ENCODE measurements at regions not wholly inside any gene's neighbourhood (a gene's known extent, or its start where the extent isn't known, plus 50 kb on each side); places are given as distances from the start of the nearest gene placed in this dataset.

DNA sequence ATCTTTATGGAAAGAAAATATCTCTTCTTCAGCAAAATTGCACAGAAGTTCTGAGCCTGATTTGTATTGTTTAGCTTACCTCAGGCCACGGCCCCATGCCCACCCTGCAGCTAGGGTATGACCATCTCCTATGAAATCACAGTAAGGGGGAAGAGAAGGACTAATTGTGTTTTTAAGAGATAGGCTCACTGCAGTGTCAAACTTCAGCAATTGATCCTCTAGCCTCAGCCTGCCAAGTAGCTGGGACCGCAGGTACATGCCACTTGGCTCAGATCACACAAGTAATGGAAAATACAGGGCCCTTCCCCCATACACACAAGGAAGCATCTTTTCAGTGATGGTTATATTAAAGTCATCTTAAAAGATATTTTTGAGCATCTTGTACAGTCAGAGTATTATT, 60.0 kb downstream of the DMAC1 start:
- H3K4me3 Mint-ChIP-seq: no peak overlapping the region
- Histone ChIP-seq H3K9me3 (ENCODE audit: control insufficient read depth, insufficient read depth, low read length) (no peaks in the 10 kb centered on the region), H3K36me3 (ENCODE audit: control insufficient read depth, insufficient read depth, low read length) (no peaks in the 10 kb centered on the region), H3K4me1 (ENCODE audit: control insufficient read depth, insufficient read depth, low read length) (no peaks in the 10 kb centered on the region), H3K27ac (ENCODE audit: low read length) (no peak overlapping the region), H3K4me3 (ENCODE audit: low read length) (no peak overlapping the region), H3K27me3 (ENCODE audit: control insufficient read depth, insufficient read depth, low read length) (no peaks in the 10 kb centered on the region)
- 87% methylated on average over 2 of the region's 2 CpGs for WGBS (ENCODE audit: insufficient coverage)
- no peaks in the 10 kb centered on the region for H3K36me3 Mint-ChIP-seq
- no peaks in the 10 kb centered on the region for H3K4me1 Mint-ChIP-seq
- ATAC-seq: no peak
- H3K27me3 Mint-ChIP-seq (ENCODE audit: low read depth in 2 of 2): peaks cover 3 to 7% of the 10 kb centered on the region in 2 donors
- no peaks in the 10 kb centered on the region for H3K9me3 Mint-ChIP-seq
- DNase-seq: no peak
- no peak overlapping the region for H3K27ac Mint-ChIP-seq
- TF ChIP-seq, protein P1, sequence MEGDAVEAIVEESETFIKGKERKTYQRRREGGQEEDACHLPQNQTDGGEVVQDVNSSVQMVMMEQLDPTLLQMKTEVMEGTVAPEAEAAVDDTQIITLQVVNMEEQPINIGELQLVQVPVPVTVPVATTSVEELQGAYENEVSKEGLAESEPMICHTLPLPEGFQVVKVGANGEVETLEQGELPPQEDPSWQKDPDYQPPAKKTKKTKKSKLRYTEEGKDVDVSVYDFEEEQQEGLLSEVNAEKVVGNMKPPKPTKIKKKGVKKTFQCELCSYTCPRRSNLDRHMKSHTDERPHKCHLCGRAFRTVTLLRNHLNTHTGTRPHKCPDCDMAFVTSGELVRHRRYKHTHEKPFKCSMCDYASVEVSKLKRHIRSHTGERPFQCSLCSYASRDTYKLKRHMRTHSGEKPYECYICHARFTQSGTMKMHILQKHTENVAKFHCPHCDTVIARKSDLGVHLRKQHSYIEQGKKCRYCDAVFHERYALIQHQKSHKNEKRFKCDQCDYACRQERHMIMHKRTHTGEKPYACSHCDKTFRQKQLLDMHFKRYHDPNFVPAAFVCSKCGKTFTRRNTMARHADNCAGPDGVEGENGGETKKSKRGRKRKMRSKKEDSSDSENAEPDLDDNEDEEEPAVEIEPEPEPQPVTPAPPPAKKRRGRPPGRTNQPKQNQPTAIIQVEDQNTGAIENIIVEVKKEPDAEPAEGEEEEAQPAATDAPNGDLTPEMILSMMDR (IDR thresholded peaks at IDR 0.05): no peak
- intact Hi-C loops (cut with micrococcal nuclease): no loop called here

DNA sequence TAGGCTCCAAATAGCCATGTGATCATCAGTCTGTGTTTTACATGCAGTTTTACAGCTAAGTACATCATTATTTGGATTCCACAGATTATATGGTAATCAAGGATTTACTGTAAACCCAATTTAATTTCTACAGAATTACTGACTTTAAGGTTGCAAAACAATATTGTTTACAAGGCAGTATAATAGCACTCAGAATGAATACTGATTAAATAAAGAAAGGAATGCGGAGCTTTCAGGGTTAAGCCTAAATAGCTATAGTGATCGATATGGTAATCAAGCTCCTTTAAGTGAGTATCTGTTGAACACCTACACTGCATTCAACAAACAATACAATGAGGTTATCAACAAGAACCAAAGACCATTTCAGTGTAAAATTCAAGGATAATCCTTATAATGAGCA, 64.3 kb downstream of the DMAC1 start:
- Mint-ChIP-seq H3K9me3 (no peaks in the 10 kb centered on the region), H3K36me3 (no peaks in the 10 kb centered on the region), H3K27me3 (ENCODE audit: low read depth in 2 of 2) (peaks cover 6 to 7% of the 10 kb centered on the region in 2 donors), H3K4me1 (no peaks in the 10 kb centered on the region), H3K4me3 (no peak overlapping the region), H3K27ac (no peak overlapping the region)
- 100% methylated on average over 2 of the region's 2 CpGs for WGBS (ENCODE audit: insufficient coverage)
- no peak for DNase-seq
- no peaks in the 10 kb centered on the region for H3K4me1 ChIP-seq (ENCODE audit: control insufficient read depth, insufficient read depth, low read length)
- H3K27me3 ChIP-seq (ENCODE audit: control insufficient read depth, insufficient read depth, low read length): no peaks in the 10 kb centered on the region
- H3K27ac ChIP-seq (ENCODE audit: low read length): no peak overlapping the region
- no peaks in the 10 kb centered on the region for H3K9me3 ChIP-seq (ENCODE audit: control insufficient read depth, insufficient read depth, low read length)
- TF ChIP-seq, protein P1 (IDR thresholded peaks at IDR 0.05): no peak
- ATAC-seq: no peak
- H3K4me3 ChIP-seq (ENCODE audit: low read length): no peak overlapping the region
- H3K36me3 ChIP-seq (ENCODE audit: control insufficient read depth, insufficient read depth, low read length): no peaks in the 10 kb centered on the region
- intact Hi-C loops (cut with micrococcal nuclease): no loop called here

DNA sequence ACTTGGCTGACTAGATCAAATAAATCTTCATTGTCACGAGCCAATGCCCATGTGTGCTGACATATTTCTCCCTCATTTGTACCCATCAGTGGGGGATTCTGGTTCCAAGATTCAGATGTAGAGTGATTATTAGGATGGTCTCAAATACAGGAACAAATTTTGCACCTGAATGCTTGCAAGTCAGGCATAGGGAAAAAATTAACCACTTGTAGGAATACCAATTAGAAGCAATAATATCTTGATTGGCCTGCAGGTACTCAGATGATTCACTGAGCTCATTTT, 69.5 kb downstream of the DMAC1 start:
- no peak for ATAC-seq
- Histone ChIP-seq H3K4me3 (ENCODE audit: low read length) (no peak overlapping the region), H3K27me3 (ENCODE audit: control insufficient read depth, insufficient read depth, low read length) (no peaks in the 10 kb centered on the region), H3K27ac (ENCODE audit: low read length) (no peak overlapping the region), H3K36me3 (ENCODE audit: control insufficient read depth, insufficient read depth, low read length) (no peaks in the 10 kb centered on the region), H3K4me1 (ENCODE audit: control insufficient read depth, insufficient read depth, low read length) (no peaks in the 10 kb centered on the region), H3K9me3 (ENCODE audit: control insufficient read depth, insufficient read depth, low read length) (no peaks in the 10 kb centered on the region)
- Mint-ChIP-seq H3K27ac (no peak overlapping the region), H3K36me3 (no peaks in the 10 kb centered on the region), H3K4me1 (no peaks in the 10 kb centered on the region), H3K4me3 (no peak overlapping the region), H3K9me3 (no peaks in the 10 kb centered on the region), H3K27me3 (ENCODE audit: low read depth in 2 of 2) (peaks cover 3 to 14% of the 10 kb centered on the region in 2 donors)
- intact Hi-C loops (cut with micrococcal nuclease): no loop called here
- no peak for DNase-seq
- WGBS (ENCODE audit: insufficient coverage): 73% methylated on average over 1 of the region's 1 CpG
- TF ChIP-seq, protein P1 (IDR thresholded peaks at IDR 0.05): no peak

DNA sequence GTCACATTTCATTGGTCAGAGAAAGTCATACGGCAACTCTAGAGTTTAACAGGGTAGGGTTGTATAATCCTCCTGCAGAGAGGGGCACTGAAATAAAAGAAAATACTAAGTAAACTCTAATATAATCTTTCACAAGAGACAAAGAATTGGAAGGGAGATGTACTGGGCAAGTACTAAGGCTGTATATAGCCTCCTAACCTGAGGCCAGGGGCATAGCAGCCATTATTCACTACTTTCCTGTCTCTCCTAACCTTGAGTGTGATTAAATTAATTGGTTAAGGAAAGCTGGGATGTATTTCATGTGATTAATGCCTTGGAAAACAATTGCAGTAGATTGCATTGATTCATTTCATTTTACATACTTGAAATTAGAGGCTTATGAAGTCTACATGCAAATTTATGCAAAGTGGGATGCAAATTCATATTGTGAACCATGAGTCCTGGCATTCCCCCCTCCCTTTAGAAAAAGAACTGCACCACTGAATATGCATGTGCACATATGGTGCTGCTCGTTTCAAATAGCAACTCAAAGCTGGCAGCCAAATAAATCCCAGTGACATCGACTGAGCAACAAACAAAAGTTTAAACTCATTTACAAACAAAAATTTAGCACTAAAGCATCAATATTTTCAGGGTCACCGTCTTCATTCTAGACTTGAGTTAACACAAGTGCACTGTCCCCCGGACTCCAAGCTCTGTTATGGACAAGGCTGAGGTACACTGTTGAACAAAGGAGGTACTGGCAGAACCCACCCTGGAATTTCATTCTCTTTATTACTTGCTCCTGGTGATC, 70.0 kb downstream of the DMAC1 start:
- no peak for DNase-seq
- Mint-ChIP-seq H3K27ac (no peak overlapping the region), H3K36me3 (no peaks in the 10 kb centered on the region), H3K9me3 (no peaks in the 10 kb centered on the region), H3K27me3 (ENCODE audit: low read depth in 2 of 2) (peaks cover 3 to 14% of the 10 kb centered on the region in 2 donors), H3K4me1 (no peaks in the 10 kb centered on the region), H3K4me3 (no peak overlapping the region)
- intact Hi-C loops (cut with micrococcal nuclease): no loop called here
- WGBS (ENCODE audit: insufficient coverage): 86% methylated on average over 4 of the region's 5 CpGs
- ATAC-seq: no peak
- TF ChIP-seq, protein P1 (IDR thresholded peaks at IDR 0.05): no peak
- Histone ChIP-seq H3K36me3 (ENCODE audit: control insufficient read depth, insufficient read depth, low read length) (no peaks in the 10 kb centered on the region), H3K9me3 (ENCODE audit: control insufficient read depth, insufficient read depth, low read length) (no peaks in the 10 kb centered on the region), H3K27me3 (ENCODE audit: control insufficient read depth, insufficient read depth, low read length) (no peaks in the 10 kb centered on the region), H3K27ac (ENCODE audit: low read length) (no peak overlapping the region), H3K4me1 (ENCODE audit: control insufficient read depth, insufficient read depth, low read length) (no peaks in the 10 kb centered on the region), H3K4me3 (ENCODE audit: low read length) (no peak overlapping the region)
